GM12878 (cell line): ENCODE measurements at regions not wholly inside any gene's neighbourhood (a gene's known extent, or its start where the extent isn't known, plus 50 kb on each side); places are given as distances from the start of the nearest gene placed in this dataset.

Experiments used
- ATAC-seq: fragments of 200-7000 bp; cut with Tn5 transposase; 3 replicates; pipeline ENCODE4 v1.9.1; 2020; ENCODE audit warnings: mild to moderate bottlenecking, moderate library complexity
- BruUV-seq: library from RNA; stranded (reverse); fragments of 400-500 nt; replicated peaks from 2 replicates; lab custom pipeline; 2021; lab: Mats Ljungman, UMichigan
- CTCF ChIA-PET: fragments of 300-600 bp; sonication (Branson Sonifier 250); formaldehyde crosslinking; extraction: SDS; loops from one replicate; lab custom pipeline; 2021; ENCODE audit warnings: inconsistent platforms; lab: Yijun Ruan, JAX
- POLR2A ChIA-PET: fragments of 350-600 bp; formaldehyde crosslinking; extraction: SDS; loops from one replicate; lab custom pipeline; 2021; ENCODE audit warnings: inconsistent platforms; lab: Charles Lee
- RAD21 ChIA-PET: fragments of 300-600 bp; sonication (Branson Sonifier 250); formaldehyde crosslinking; loops from one replicate; lab custom pipeline; 2023; ENCODE audit warnings: antibody characterized with exemption; ENCODE audit not compliant: unreplicated experiment; lab: Charles Lee
- SMC1A ChIA-PET: fragments of 300-600 bp; sonication (Branson Sonifier 250); formaldehyde crosslinking; loops from one replicate; lab custom pipeline; 2023; ENCODE audit not compliant: unreplicated experiment, uncharacterized antibody; lab: Charles Lee
- DNase-seq: peaks from one replicate; pipeline ENCODE4 v3.0.0-alpha.2; 2011; ENCODE audit warnings: low read depth, low spot score
- FAIRE-seq: peaks from 3 replicates; lab custom pipeline; 2011; peaks lifted over from hg19 to GRCh38; lab: Jason Lieb, UNC
- H2AFZ ChIP-seq: 2 replicates; pipeline ENCODE4 v1.6.0; 2011; ENCODE audit warnings: low read depth, low read length, control low read depth; ENCODE audit not compliant: control insufficient read depth
- H3K27ac ChIP-seq: 2 replicates; pipeline ENCODE4 v1.5.1; 2011; ENCODE audit warnings: control low read depth; ENCODE audit not compliant: control insufficient read depth, insufficient read depth
- H3K27me3 ChIP-seq, 2 experiments: replicated peaks in 1 of 2; 2 replicates each; pipeline versions ENCODE4 v1.6.0 to v1.6.1; 2011; ENCODE audit warnings: low read length in 1 of 2; ENCODE audit not compliant: control insufficient read depth in 2 of 2, insufficient read depth in 2 of 2
- H3K36me3 ChIP-seq, 2 experiments: 2 replicates each; pipeline ENCODE4 v1.5.1; 2011; ENCODE audit warnings: low read length in 1 of 2; ENCODE audit not compliant: control insufficient read depth in 2 of 2, insufficient read depth in 2 of 2
- H3K4me1 ChIP-seq: 2 replicates; pipeline ENCODE4 v1.6.1; 2011; ENCODE audit warnings: mild to moderate bottlenecking, low read length, moderate library complexity, mixed read lengths; ENCODE audit not compliant: control insufficient read depth, insufficient read depth
- H3K4me2 ChIP-seq: 2 replicates; pipeline ENCODE4 v1.6.0; 2011; ENCODE audit warnings: control low read depth; ENCODE audit not compliant: control insufficient read depth, insufficient read depth
- H3K4me3 ChIP-seq: fragments of 200-600 bp; sonication (generic); 2 replicates; pipeline ENCODE4 v1.5.1; 2016
- H3K79me2 ChIP-seq: 2 replicates; pipeline ENCODE4 v1.6.0; 2011; ENCODE audit warnings: low read length; ENCODE audit not compliant: control insufficient read depth, insufficient read depth
- H3K9ac ChIP-seq: 2 replicates; pipeline ENCODE4 v1.8.0; 2011; ENCODE audit warnings: low read length, control low read depth, mixed read lengths; ENCODE audit not compliant: control insufficient read depth, insufficient read depth
- H3K9me3 ChIP-seq: replicated peaks from 3 replicates; pipeline ENCODE4 v1.5.1; 2011; ENCODE audit warnings: mild to moderate bottlenecking, low read length; ENCODE audit not compliant: control insufficient read depth, insufficient read depth
- H4K20me1 ChIP-seq: 2 replicates; pipeline ENCODE4 v1.6.0; 2011; ENCODE audit not compliant: control insufficient read depth, insufficient read depth
- BCL11A ChIP-seq: IDR thresholded peaks from 2 replicates; pipeline ENCODE4 v1.6.1; 2011; ENCODE audit warnings: low read depth, low read length
- CBX3 ChIP-seq: fragments of 200-600 bp; sonication (generic); IDR thresholded peaks from 2 replicates; pipeline ENCODE4 v1.6.1; 2016; ENCODE audit warnings: low read depth, borderline replicate concordance
- CHD2 ChIP-seq: IDR thresholded peaks from 2 replicates; pipeline ENCODE4 v1.6.1; 2011; ENCODE audit warnings: low read depth, low read length, improper control_type of control experiment, borderline replicate concordance
- EP300 ChIP-seq, 2 experiments: fragments of 150-350 bp in 1 of 2; IDR thresholded peaks; 2 replicates each; pipeline ENCODE4 v1.6.1; 2011 to 2012; ENCODE audit warnings: low read depth in 2 of 2, low read length in 2 of 2, borderline replicate concordance in 1 of 2, improper control_type of control experiment in 1 of 2, inconsistent platforms in 1 of 2; ENCODE audit not compliant: control insufficient read depth in 1 of 2
- EZH2 ChIP-seq: IDR thresholded peaks from 2 replicates; pipeline ENCODE4 v1.6.1; 2012; ENCODE audit warnings: low read depth, mild to moderate bottlenecking, control low read depth, inconsistent platforms, low read length, borderline replicate concordance; ENCODE audit not compliant: control insufficient read depth
- KAT2A ChIP-seq: conservative IDR thresholded peaks from 2 replicates; pipeline ENCODE4 v1.6.1; 2011; ENCODE audit warnings: low read depth, low read length; ENCODE audit not compliant: control insufficient read depth
- MYC ChIP-seq: IDR thresholded peaks from 2 replicates; pipeline ENCODE4 v1.6.1; 2011; ENCODE audit warnings: mild to moderate bottlenecking, low read length, moderate library complexity, inconsistent platforms; ENCODE audit not compliant: insufficient read depth, insufficient replicate concordance, insufficient read length, severe bottlenecking
- NR2C2 ChIP-seq: IDR thresholded peaks from 2 replicates; pipeline ENCODE4 v1.6.1; 2011; ENCODE audit warnings: borderline replicate concordance, low read depth; ENCODE audit not compliant: control insufficient read depth, insufficient read length
- POLR2AphosphoS5 ChIP-seq: IDR thresholded peaks from 2 replicates; pipeline ENCODE4 v1.6.1; 2011; ENCODE audit warnings: mild to moderate bottlenecking, low read length, inconsistent platforms
- POU2F2 ChIP-seq: IDR thresholded peaks from 3 replicates; pipeline ENCODE4 v1.6.1; 2011; ENCODE audit warnings: low read depth, mild to moderate bottlenecking, low read length, borderline replicate concordance
- SMAD5 ChIP-seq: IDR thresholded peaks from 2 replicates; pipeline ENCODE4 v1.6.1; 2016; ENCODE audit warnings: antibody characterized with exemption, low read depth
- STAT1 ChIP-seq: fragments of 450-650 bp; conservative IDR thresholded peaks from 2 replicates; pipeline ENCODE4 v1.6.1; 2014; ENCODE audit warnings: antibody characterized with exemption, mild to moderate bottlenecking
- YBX1 ChIP-seq: fragments of 450-650 bp; IDR thresholded peaks from 2 replicates; pipeline ENCODE4 v1.6.1; 2016; ENCODE audit warnings: antibody characterized with exemption
- ZNF384 ChIP-seq: IDR thresholded peaks from 2 replicates; pipeline ENCODE4 v1.6.1; 2012; ENCODE audit warnings: low read depth, mild to moderate bottlenecking, low read length, improper control_type of control experiment, borderline replicate concordance
- WGBS: methylation state at CpG from one replicate; pipeline ENCODE4 v1.1.6; 2016; ENCODE audit warnings: low lambda C conversion rate; ENCODE audit not compliant: insufficient replicate concordance, insufficient coverage; ENCODE audit errors: missing lambda C conversion rate; 5-methylcytosine and 5-hydroxymethylcytosine counted together
- in situ Hi-C: fragments of 300-500 bp; cut with MboI; formaldehyde crosslinking; loops from 9 replicates; pipeline ENCODE4 v1.14.3; 2018; ENCODE audit warnings: mixed read lengths
- intact Hi-C: fragments of 100-400 bp; cut with micrococcal nuclease; formaldehyde crosslinking; loops from one replicate; pipeline ENCODE4 v1.14.2; 2022; ENCODE audit not compliant: unreplicated experiment
- TF ChIP-seq, protein P1 (sequence below): fragments of 450-650 bp; IDR thresholded peaks from 2 replicates; pipeline ENCODE4 v1.6.1; 2017; ENCODE audit warnings: mild to moderate bottlenecking, low read depth, inconsistent platforms; ENCODE audit not compliant: poor library complexity, severe bottlenecking

DNA sequence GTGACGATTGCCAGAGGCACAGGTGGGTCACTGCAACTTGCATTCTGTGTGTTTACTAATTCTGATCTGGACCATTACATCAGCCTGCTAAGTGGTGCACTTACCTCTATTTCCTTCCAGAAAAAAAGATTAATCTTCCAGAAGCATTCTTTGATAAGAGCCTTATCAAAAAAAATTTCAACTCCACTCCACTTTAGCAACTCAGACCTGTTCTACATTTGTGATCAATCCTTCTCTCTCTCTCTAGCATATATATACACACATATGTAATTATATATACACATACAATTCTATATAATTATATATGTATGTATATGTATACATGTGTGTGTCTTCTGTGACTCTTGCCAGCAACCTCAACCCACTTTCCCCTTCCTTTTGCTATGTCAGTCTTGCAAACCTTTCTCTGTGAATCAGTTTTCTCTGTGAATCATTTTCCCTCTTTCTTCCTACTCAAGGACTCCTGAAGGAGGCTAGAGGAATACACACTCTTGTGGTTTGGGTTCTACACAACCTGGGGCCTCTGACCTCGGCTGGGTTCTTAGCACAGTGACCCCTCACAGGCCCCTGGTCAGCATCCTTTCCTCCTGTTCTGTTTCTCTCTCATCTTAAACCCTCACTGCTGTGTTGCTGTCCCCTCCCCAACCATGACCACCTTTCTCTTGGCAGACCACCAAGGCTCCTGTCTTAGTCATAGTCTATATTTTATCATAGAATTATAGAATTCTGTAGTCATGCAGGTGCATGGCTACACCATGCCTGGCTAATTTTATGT lies 130.4 kb upstream of the PELI1 start:
- H3K36me3 ChIP-seq: no peaks in the 10 kb centered on the region
- H4K20me1 ChIP-seq: no peaks in the 10 kb centered on the region
- ChIA-PET RAD21 (interaction anchor here (1.6 kb wide), 1 partner anchor 46 kb away, joined by 3 read pairs; no protein-coding TSS in a partner anchor), SMC1A (interaction anchor here (1.3 to 1.4 kb wide), 2 partner anchors 52 to 53 kb away, joined by 4 to 5 read pairs; no protein-coding TSS in a partner anchor), CTCF (no interaction called here), POLR2A (no interaction called here)
- in situ Hi-C loops (no loop called here), intact Hi-C loops (no loop called here)
- H3K9ac ChIP-seq: no peak overlapping the region
- H3K4me3 ChIP-seq: no peak overlapping the region
- ATAC-seq (no peak), FAIRE-seq (no peak), DNase-seq (no peak)
- WGBS: 72% methylated on average over 2 of the region's 2 CpGs
- H2AFZ ChIP-seq: no peak overlapping the region
- H3K4me1 ChIP-seq: no peaks in the 10 kb centered on the region
- no TSS peak for BruUV-seq
- H3K79me2 ChIP-seq: no peaks in the 10 kb centered on the region
- no peak overlapping the region for H3K27ac ChIP-seq
- no peak overlapping the region for H3K4me2 ChIP-seq
- no peak for TF ChIP-seq BCL11A
- no peak for TF ChIP-seq POU2F2
- TF ChIP-seq YBX1: no peak
- no peak for TF ChIP-seq MYC
- TF ChIP-seq SMAD5: no peak
- no peak for TF ChIP-seq STAT1
- no peak for TF ChIP-seq ZNF384
- TF ChIP-seq CBX3: no peak
- TF ChIP-seq CHD2: no peak
- no peaks in the 10 kb centered on the region for H3K27me3 ChIP-seq
- no peaks in the 10 kb centered on the region; the same call in 2 of the 3 replicates for H3K9me3 ChIP-seq

DNA sequence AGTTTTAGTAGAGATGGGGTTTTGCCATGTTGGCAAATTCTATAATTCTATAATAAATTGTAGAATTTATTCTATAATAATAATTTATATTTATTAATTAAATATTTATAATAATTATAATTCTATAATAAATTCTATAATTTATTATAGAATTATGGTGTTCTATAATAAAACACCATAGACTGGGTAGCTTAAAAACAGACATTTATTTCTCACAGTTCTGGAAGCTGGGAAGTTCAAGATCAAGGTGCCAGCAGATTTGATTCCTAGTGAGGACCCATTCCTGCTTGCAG lies 130.9 kb upstream of the PELI1 start:
- ChIA-PET CTCF (no interaction called here), RAD21 (no interaction called here), POLR2A (no interaction called here), SMC1A (interaction anchor here (0.6 to 2.3 kb wide), 4 partner anchors 8 to 52 kb away, joined by 3 to 7 read pairs (median 6); no protein-coding TSS in a partner anchor)
- H3K9me3 ChIP-seq: no peaks in the 10 kb centered on the region; the same call in 2 of the 3 replicates
- H4K20me1 ChIP-seq: no peaks in the 10 kb centered on the region
- no peak for DNase-seq
- H3K27ac ChIP-seq: no peak overlapping the region
- H3K4me1 ChIP-seq: no peaks in the 10 kb centered on the region
- H3K36me3 ChIP-seq: no peaks in the 10 kb centered on the region
- BruUV-seq: no TSS peak
- in situ Hi-C loops (no loop called here), intact Hi-C loops (no loop called here)
- no peaks in the 10 kb centered on the region for H3K79me2 ChIP-seq
- H3K4me3 ChIP-seq: no peak overlapping the region
- FAIRE-seq: no peak
- H3K4me2 ChIP-seq: no peak overlapping the region
- no peak overlapping the region for H2AFZ ChIP-seq
- no peaks in the 10 kb centered on the region for H3K27me3 ChIP-seq
- no peak for ATAC-seq
- no peak overlapping the region for H3K9ac ChIP-seq
- TF ChIP-seq, protein P1, sequence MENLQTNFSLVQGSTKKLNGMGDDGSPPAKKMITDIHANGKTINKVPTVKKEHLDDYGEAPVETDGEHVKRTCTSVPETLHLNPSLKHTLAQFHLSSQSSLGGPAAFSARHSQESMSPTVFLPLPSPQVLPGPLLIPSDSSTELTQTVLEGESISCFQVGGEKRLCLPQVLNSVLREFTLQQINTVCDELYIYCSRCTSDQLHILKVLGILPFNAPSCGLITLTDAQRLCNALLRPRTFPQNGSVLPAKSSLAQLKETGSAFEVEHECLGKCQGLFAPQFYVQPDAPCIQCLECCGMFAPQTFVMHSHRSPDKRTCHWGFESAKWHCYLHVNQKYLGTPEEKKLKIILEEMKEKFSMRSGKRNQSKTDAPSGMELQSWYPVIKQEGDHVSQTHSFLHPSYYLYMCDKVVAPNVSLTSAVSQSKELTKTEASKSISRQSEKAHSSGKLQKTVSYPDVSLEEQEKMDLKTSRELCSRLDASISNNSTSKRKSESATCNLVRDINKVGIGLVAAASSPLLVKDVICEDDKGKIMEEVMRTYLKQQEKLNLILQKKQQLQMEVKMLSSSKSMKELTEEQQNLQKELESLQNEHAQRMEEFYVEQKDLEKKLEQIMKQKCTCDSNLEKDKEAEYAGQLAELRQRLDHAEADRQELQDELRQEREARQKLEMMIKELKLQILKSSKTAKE: no peak
- TF ChIP-seq POLR2AphosphoS5 (no peak), EP300 (IDR thresholded peaks at IDR 0.05; ENCODE audit: borderline replicate concordance in 1 of 2, control insufficient read depth in 1 of 2, low read depth in 2 of 2, low read length in 2 of 2) (no peak), KAT2A (no peak), EZH2 (no peak), NR2C2 (no peak)
